22Rv1 (cell line): ENCODE measurements at regions not wholly inside any gene's neighbourhood (a gene's known extent, or its start where the extent isn't known, plus 50 kb on each side); places are given as distances from the start of the nearest gene placed in this dataset.

Experiments
- CTCF ChIP-seq: fragments of 450-650 bp; IDR thresholded peaks from 2 replicates; pipeline ENCODE4 v1.5.1; 2017; ENCODE audit warnings: mild to moderate bottlenecking
- ZFX ChIP-seq: fragments of 450-650 bp; IDR thresholded peaks from 2 replicates; pipeline ENCODE4 v1.6.1; 2017; ENCODE audit warnings: antibody characterized with exemption, borderline replicate concordance

GRCh38 chr5:54753753-54754152, 231.6 kb downstream of the ESM1 start:
- no peak for TF ChIP-seq CTCF
- no peak for TF ChIP-seq ZFX
